Osteoblast (primary cell): ENCODE measurements at regions not wholly inside any gene's neighbourhood (a gene's known extent, or its start where the extent isn't known, plus 50 kb on each side); places are given as distances from the start of the nearest gene placed in this dataset.

ENCODE experiments used
- DNase-seq: peaks from one replicate; pipeline ENCODE4 v3.0.0; 2011; ENCODE audit warnings: low spot score, mixed read lengths; ENCODE audit not compliant: insufficient read length; ENCODE audit errors: missing footprints
- H2AFZ ChIP-seq: 2 replicates; pipeline ENCODE4 v1.6.0; 2011; ENCODE audit warnings: mild to moderate bottlenecking, low read length
- H3K27ac ChIP-seq: 2 replicates; pipeline ENCODE4 v1.5.1; 2011; ENCODE audit warnings: mild to moderate bottlenecking, low read depth, low read length, moderate library complexity
- H3K27me3 ChIP-seq: 2 replicates; pipeline ENCODE4 v1.6.0; 2012; ENCODE audit warnings: mild to moderate bottlenecking, control low read depth, inconsistent platforms, low read length, moderate library complexity; ENCODE audit not compliant: insufficient read depth
- H3K36me3 ChIP-seq: 2 replicates; pipeline ENCODE4 v1.5.1; 2011; ENCODE audit warnings: mild to moderate bottlenecking, low read length, control low read depth, moderate library complexity; ENCODE audit not compliant: insufficient read depth
- H3K4me1 ChIP-seq: 2 replicates; pipeline ENCODE4 v1.5.1; 2011; ENCODE audit warnings: mild to moderate bottlenecking, low read length, control low read depth, moderate library complexity; ENCODE audit not compliant: insufficient read depth
- H3K4me2 ChIP-seq: 2 replicates; pipeline ENCODE4 v1.6.0; 2011; ENCODE audit warnings: mild to moderate bottlenecking, low read length; ENCODE audit not compliant: insufficient read depth
- H3K4me3 ChIP-seq: fragments of 200-600 bp; sonication (generic); 3 replicates; pipeline ENCODE4 v1.5.1; 2012; ENCODE audit warnings: mild to moderate bottlenecking, low read length, inconsistent platforms; ENCODE audit not compliant: insufficient read depth
- H3K79me2 ChIP-seq: 2 replicates; pipeline ENCODE4 v1.6.0; 2012; ENCODE audit warnings: mild to moderate bottlenecking, low read length, control low read depth, inconsistent platforms; ENCODE audit not compliant: insufficient read depth
- H3K9me3 ChIP-seq: 2 replicates; pipeline ENCODE4 v1.5.1; 2011; ENCODE audit warnings: low read depth, low read length, control low read depth
- H4K20me1 ChIP-seq: 2 replicates; pipeline ENCODE4 v1.6.0; 2012; ENCODE audit warnings: mild to moderate bottlenecking, low read length, control low read depth; ENCODE audit not compliant: insufficient read depth
- TF ChIP-seq, protein P1 (sequence below): IDR thresholded peaks from 2 replicates; pipeline ENCODE4 v1.5.1; 2011; ENCODE audit warnings: mild to moderate bottlenecking, low read depth, low read length, moderate library complexity; ENCODE audit errors: extremely low read depth

DNA sequence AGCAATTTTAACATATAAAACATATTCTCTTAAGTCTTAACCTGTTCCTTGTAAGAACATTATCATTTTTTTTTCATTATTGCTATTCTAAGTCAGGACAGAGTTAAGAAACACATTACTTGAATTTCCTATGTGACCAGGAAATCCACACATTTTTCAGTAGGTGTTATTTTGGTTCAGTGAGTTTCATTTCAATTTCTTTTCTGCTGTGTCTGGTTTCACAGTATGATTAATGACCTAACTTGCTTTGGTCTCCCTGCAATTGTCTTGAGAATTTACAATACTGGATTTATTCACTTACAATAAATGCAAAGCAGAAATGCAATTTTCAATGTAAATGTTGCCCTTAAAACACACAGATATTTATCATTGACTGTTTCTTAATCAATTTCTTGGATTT, 396.9 kb upstream of the TMTC1 start:
- H3K4me3 ChIP-seq = no peak overlapping the region

DNA sequence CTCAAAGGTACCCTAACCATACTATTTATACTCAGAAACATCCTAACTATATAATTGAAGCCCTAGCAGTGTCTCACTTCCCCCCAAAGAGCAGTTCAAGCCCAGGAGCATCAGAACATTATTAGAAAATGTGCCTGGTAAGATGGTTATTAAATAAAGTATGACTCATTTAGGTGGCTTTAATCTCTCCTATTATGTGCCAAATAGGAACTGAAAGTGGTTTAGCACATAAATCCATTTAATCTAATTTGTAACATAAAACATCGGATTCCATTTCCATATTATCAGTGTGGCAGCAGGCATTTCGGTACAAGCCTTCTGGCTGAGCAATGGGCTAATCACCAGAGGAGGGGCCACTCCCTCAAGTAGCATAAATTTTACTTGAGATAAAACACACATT, 395.2 kb upstream of the TMTC1 start:
- H3K4me1 ChIP-seq = no peaks in the 10 kb centered on the region
- no peak for DNase-seq
- no peak overlapping the region for H3K4me3 ChIP-seq

More for the DNA sequence above, 396.9 kb upstream of the TMTC1 start:
- H3K4me2 ChIP-seq = no peak overlapping the region
- H3K79me2 ChIP-seq = no peaks in the 10 kb centered on the region
- H3K4me1 ChIP-seq = no peaks in the 10 kb centered on the region
- no peak for DNase-seq
- TF ChIP-seq, protein P1, sequence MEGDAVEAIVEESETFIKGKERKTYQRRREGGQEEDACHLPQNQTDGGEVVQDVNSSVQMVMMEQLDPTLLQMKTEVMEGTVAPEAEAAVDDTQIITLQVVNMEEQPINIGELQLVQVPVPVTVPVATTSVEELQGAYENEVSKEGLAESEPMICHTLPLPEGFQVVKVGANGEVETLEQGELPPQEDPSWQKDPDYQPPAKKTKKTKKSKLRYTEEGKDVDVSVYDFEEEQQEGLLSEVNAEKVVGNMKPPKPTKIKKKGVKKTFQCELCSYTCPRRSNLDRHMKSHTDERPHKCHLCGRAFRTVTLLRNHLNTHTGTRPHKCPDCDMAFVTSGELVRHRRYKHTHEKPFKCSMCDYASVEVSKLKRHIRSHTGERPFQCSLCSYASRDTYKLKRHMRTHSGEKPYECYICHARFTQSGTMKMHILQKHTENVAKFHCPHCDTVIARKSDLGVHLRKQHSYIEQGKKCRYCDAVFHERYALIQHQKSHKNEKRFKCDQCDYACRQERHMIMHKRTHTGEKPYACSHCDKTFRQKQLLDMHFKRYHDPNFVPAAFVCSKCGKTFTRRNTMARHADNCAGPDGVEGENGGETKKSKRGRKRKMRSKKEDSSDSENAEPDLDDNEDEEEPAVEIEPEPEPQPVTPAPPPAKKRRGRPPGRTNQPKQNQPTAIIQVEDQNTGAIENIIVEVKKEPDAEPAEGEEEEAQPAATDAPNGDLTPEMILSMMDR = no peak
- H4K20me1 ChIP-seq = no peaks in the 10 kb centered on the region
- no peaks in the 10 kb centered on the region for H3K9me3 ChIP-seq
- H3K36me3 ChIP-seq = no peaks in the 10 kb centered on the region
- H3K27ac ChIP-seq = no peak overlapping the region
- H3K27me3 ChIP-seq = no peaks in the 10 kb centered on the region
- no peak overlapping the region for H2AFZ ChIP-seq

DNA sequence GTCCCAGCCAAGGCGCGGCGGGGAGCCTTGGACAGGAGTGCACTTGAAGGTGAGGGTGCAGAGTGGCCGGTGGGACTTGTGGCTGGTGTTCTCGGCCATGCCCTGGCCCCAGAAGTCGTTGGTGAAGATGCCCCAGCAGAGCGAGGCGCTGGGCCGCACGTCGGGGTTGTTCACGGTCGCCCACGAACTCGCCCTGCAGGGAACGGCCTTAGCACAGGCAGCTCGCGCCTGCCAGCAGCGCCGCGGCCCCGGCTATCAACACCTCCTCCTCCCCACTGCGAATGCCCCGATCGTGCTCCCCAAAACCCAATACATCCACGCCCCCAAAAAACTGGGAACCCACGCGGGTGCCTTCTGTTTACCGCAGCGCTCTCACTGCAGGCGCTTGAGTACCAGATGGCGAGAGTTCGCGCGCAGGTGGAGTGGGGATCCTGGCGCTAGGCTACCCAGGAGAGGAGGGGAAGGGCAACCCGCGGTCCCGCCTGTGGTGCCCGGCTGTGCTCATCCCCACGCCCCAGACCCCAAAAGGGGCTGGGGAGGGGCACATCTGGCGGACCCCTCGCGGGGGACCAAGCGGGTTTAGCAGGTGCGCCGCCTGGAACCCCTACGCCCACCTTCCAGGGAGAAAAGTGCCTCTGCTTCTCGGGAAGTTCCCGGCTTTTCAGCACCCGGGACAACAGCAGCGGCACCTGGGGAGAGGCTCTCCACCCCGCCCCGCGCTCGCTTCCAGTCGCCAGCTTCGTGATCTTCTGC, 386.3 kb upstream of the TMTC1 start:
- Histone ChIP-seq H3K27me3 (peaks cover 26% of the 10 kb centered on the region), H3K4me3 (no peak overlapping the region), H3K36me3 (no peaks in the 10 kb centered on the region), H2AFZ (no peak overlapping the region), H3K4me2 (no peak overlapping the region), H3K4me1 (peaks cover 5% of the 10 kb centered on the region), H3K9me3 (no peaks in the 10 kb centered on the region), H4K20me1 (no peaks in the 10 kb centered on the region), H3K27ac (no peak overlapping the region), H3K79me2 (no peaks in the 10 kb centered on the region)
- DNase-seq = no peak
- TF ChIP-seq, protein P1 = no peak

More for the DNA sequence above, 395.2 kb upstream of the TMTC1 start:
- Histone ChIP-seq H3K27ac (no peak overlapping the region), H3K27me3 (no peaks in the 10 kb centered on the region), H3K79me2 (no peaks in the 10 kb centered on the region), H3K36me3 (no peaks in the 10 kb centered on the region), H2AFZ (no peak overlapping the region), H3K4me2 (no peak overlapping the region), H4K20me1 (no peaks in the 10 kb centered on the region), H3K9me3 (no peaks in the 10 kb centered on the region)
- TF ChIP-seq, protein P1 = no peak

DNA sequence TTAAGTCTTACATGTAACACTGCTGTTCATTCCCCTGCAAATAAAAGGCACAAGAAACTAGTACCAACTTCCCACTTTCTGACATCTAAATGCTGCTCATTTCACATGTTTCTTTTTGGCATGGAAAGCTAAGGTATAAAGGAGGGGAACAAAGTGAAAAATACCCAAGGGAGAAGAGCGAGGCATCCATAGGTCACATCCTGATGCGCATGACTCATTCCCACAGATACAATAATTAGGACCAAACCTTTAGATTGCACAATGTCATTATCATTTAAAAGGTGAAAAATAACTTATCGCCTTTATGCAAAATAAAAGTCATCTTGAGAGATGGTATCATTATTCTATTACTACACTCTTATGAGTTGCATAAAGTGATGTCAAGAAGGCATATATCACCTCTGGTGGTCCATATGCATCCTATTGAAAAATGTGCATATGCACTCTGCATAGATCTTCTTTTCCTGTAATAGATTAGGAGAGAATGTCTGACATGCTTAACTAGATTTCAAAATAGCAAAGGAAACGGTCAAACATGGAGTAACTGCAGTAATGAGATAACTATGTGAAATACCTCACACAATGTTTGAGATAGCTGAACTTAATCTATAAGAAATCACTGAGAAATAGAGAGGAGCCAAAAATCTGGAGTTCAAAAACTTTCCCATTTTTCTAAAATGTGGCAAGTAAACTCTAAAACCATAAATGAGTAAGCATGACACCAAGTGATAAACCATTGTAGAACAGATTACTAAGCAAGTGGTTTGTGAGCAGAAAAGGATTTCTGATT, 382.5 kb upstream of the TMTC1 start:
- Histone ChIP-seq H2AFZ (no peak overlapping the region), H4K20me1 (no peaks in the 10 kb centered on the region), H3K27ac (no peak overlapping the region), H3K27me3 (peaks cover 23% of the 10 kb centered on the region), H3K79me2 (no peaks in the 10 kb centered on the region), H3K4me3 (no peak overlapping the region), H3K36me3 (no peaks in the 10 kb centered on the region), H3K4me1 (peaks cover 5% of the 10 kb centered on the region), H3K9me3 (no peaks in the 10 kb centered on the region), H3K4me2 (no peak overlapping the region)
- TF ChIP-seq, protein P1 = no peak
- peak; percentile 85 for DNase-seq
